HepG2 (cell line): ENCODE measurements at regions not wholly inside any gene's neighbourhood (a gene's known extent, or its start where the extent isn't known, plus 50 kb on each side); places are given as distances from the start of the nearest gene placed in this dataset.
"Not testable (repeated sequence)": the region's sequence is repeated elsewhere in the genome, so short reads cannot be mapped to it uniquely, and the experiment has no call there.

Experiments
- ATAC-seq: fragments of 200-7000 bp; cut with Tn5 transposase; 3 replicates; pipeline ENCODE4 v1.9.1; 2020; ENCODE audit warnings: mild to moderate bottlenecking, moderate library complexity
- BruUV-seq: library from RNA; stranded (reverse); fragments of 400-500 nt; replicated peaks from 2 replicates; lab custom pipeline; 2021; lab: Mats Ljungman, UMichigan
- CTCF ChIA-PET: fragments of 300-600 bp; formaldehyde crosslinking; extraction: SDS; loops from one replicate; lab custom pipeline; 2021; ENCODE audit warnings: low total read pairs, inconsistent platforms, low intra/inter-chr PET ratio; lab: Yijun Ruan, JAX
- POLR2A ChIA-PET: fragments of 350-600 bp; sonication (Branson Sonifier 250); formaldehyde crosslinking; loops from one replicate; lab custom pipeline; 2020; ENCODE audit warnings: antibody characterized with exemption, inconsistent platforms; lab: Yijun Ruan, JAX
- DNase-seq: peaks from one replicate; pipeline ENCODE4 v3.0.0-alpha.2; 2015; ENCODE audit warnings: low spot score
- FAIRE-seq: peaks from 3 replicates; lab custom pipeline; 2011; peaks lifted over from hg19 to GRCh38; lab: Jason Lieb, UNC
- H2AFZ ChIP-seq: one replicate; pipeline ENCODE4 v1.6.1; 2011; ENCODE audit warnings: low read length, inconsistent platforms
- H3K27ac ChIP-seq: fragments of 300-600 bp; 3 replicates; pipeline ENCODE4 v1.8.0; 2011; ENCODE audit warnings: mixed run types, mild to moderate bottlenecking, mixed read lengths, low read length, inconsistent platforms; ENCODE audit not compliant: insufficient read depth; ENCODE audit errors: extremely low read length
- H3K27me3 ChIP-seq, 2 experiments: fragments of 200-600 bp in 1 of 2; 2 replicates in 1 of 2; 3 replicates in 1 of 2; pipeline versions ENCODE4 v1.6.0 to v1.8.0; 2011; ENCODE audit warnings: low read length in 2 of 2, mild to moderate bottlenecking in 2 of 2, moderate library complexity in 2 of 2, inconsistent platforms in 1 of 2; ENCODE audit not compliant: insufficient read depth in 2 of 2, control insufficient read depth in 1 of 2
- H3K36me3 ChIP-seq, 2 experiments: fragments of 200-600 bp in 1 of 2; replicated peaks in 1 of 2; 2 replicates in 1 of 2; 3 replicates in 1 of 2; pipeline versions ENCODE4 v1.5.1 to v1.8.0; 2011; ENCODE audit warnings: low read length in 2 of 2, inconsistent platforms in 1 of 2; ENCODE audit not compliant: insufficient read depth in 2 of 2, control insufficient read depth in 1 of 2
- H3K4me1 ChIP-seq: 2 replicates; pipeline ENCODE4 v1.5.1; 2012; ENCODE audit warnings: low read length, inconsistent platforms; ENCODE audit not compliant: insufficient read depth
- H3K4me2 ChIP-seq: 2 replicates; pipeline ENCODE4 v1.6.0; 2011; ENCODE audit warnings: low read depth, low read length, inconsistent platforms
- H3K4me3 ChIP-seq, 3 experiments: fragments of 200-600 bp in 1 of 3; sonication (generic), shearing (Covaris generic) in 1 of 3; replicated peaks in 1 of 3; 2 replicates each; pipeline ENCODE4 v1.5.1; 2011 to 2016; ENCODE audit warnings: low read length in 3 of 3, inconsistent platforms in 2 of 3, low read depth in 2 of 3, mild to moderate bottlenecking in 2 of 3, control low read depth in 1 of 3, mixed read lengths in 1 of 3; ENCODE audit not compliant: insufficient read depth in 1 of 3
- H3K79me2 ChIP-seq: one replicate; pipeline ENCODE4 v1.6.1; 2011; ENCODE audit warnings: low read length, inconsistent platforms; ENCODE audit not compliant: insufficient read depth
- H3K9ac ChIP-seq: 2 replicates; pipeline ENCODE4 v1.6.0; 2011; ENCODE audit warnings: mild to moderate bottlenecking, low read depth, low read length, inconsistent platforms; ENCODE audit not compliant: insufficient read depth
- H3K9me3 ChIP-seq: 2 replicates; pipeline ENCODE4 v1.5.1; 2012; ENCODE audit warnings: mild to moderate bottlenecking, low read length
- H4K20me1 ChIP-seq: 2 replicates; pipeline ENCODE4 v1.6.0; 2011; ENCODE audit warnings: inconsistent platforms, mild to moderate bottlenecking, low read length, moderate library complexity; ENCODE audit not compliant: insufficient read depth
- KLF15 ChIP-seq: sonication (generic); formaldehyde crosslinking; IDR thresholded peaks from 2 replicates; pipeline ENCODE4 v1.8.1; 2023; ENCODE audit warnings: borderline replicate concordance, mild to moderate bottlenecking, inconsistent platforms, missing genetic modification reagents, mixed read lengths
- ZBTB21 ChIP-seq: sonication (generic); formaldehyde crosslinking; IDR thresholded peaks from 2 replicates; pipeline ENCODE4 v1.4.0; 2020; ENCODE audit warnings: missing genetic modification reagents
- ZNF605 ChIP-seq: sonication (generic); formaldehyde crosslinking; IDR thresholded peaks from 2 replicates; pipeline ENCODE4 v1.8.0; 2022; ENCODE audit warnings: mild to moderate bottlenecking, missing genetic modification reagents
- WGBS: methylation state at CpG from one replicate; pipeline ENCODE4 v1.1.6; 2017; ENCODE audit warnings: low lambda C conversion rate; 5-methylcytosine and 5-hydroxymethylcytosine counted together
- in situ Hi-C: cut with HindIII; loops from 2 replicates; pipeline ENCODE4 v1.10.0; 2017; ENCODE audit warnings: low pct_unique_long_range_greater_than_20kb; ENCODE audit not compliant: extremely low pct_ligation_motif_present
- intact Hi-C: fragments of 100-400 bp; cut with micrococcal nuclease; formaldehyde crosslinking; loops from one replicate; pipeline ENCODE4 v1.10.0; 2022; ENCODE audit not compliant: unreplicated experiment
- TF ChIP-seq, protein P1 (sequence below): sonication (generic); formaldehyde crosslinking; IDR thresholded peaks from 2 replicates; pipeline ENCODE4 v1.4.0; 2020; ENCODE audit warnings: low read depth, missing genetic modification reagents

DNA sequence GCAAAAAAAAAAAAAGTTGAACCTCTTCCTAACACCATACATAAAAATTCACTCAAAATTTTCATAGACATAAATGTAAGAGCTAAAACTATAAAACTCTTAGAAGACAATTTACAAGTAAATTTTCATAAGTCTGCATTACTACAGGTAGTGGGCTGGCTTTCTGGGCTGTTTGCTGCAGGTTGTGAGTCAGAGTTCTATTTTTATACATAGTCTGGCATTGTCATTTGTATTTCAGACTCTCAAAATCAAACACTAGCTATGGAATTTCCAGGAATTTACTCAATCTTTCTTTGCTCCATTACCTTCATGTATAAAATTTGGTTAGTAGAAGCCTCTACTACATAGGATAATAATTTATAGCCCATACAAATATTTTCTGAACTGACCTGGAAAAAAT, 227.2 kb downstream of the COX18 start (continued):
- TF ChIP-seq, protein P1, sequence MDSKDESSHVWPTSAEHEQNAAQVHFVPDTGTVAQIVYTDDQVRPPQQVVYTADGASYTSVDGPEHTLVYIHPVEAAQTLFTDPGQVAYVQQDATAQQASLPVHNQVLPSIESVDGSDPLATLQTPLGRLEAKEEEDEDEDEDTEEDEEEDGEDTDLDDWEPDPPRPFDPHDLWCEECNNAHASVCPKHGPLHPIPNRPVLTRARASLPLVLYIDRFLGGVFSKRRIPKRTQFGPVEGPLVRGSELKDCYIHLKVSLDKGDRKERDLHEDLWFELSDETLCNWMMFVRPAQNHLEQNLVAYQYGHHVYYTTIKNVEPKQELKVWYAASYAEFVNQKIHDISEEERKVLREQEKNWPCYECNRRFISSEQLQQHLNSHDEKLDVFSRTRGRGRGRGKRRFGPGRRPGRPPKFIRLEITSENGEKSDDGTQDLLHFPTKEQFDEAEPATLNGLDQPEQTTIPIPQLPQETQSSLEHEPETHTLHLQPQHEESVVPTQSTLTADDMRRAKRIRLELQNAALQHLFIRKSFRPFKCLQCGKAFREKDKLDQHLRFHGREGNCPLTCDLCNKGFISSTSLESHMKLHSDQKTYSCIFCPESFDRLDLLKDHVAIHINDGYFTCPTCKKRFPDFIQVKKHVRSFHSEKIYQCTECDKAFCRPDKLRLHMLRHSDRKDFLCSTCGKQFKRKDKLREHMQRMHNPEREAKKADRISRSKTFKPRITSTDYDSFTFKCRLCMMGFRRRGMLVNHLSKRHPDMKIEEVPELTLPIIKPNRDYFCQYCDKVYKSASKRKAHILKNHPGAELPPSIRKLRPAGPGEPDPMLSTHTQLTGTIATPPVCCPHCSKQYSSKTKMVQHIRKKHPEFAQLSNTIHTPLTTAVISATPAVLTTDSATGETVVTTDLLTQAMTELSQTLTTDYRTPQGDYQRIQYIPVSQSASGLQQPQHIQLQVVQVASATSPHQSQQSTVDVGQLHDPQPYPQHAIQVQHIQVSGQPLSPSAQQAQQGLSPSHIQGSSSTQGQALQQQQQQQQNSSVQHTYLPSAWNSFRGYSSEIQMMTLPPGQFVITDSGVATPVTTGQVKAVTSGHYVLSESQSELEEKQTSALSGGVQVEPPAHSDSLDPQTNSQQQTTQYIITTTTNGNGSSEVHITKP: no peak
- TF ChIP-seq KLF15 (CRISPR knock-in tag) (no peak), ZNF605 (CRISPR knock-in tag) (no peak), ZBTB21 (CRISPR knock-in tag) (no peak)

DNA sequence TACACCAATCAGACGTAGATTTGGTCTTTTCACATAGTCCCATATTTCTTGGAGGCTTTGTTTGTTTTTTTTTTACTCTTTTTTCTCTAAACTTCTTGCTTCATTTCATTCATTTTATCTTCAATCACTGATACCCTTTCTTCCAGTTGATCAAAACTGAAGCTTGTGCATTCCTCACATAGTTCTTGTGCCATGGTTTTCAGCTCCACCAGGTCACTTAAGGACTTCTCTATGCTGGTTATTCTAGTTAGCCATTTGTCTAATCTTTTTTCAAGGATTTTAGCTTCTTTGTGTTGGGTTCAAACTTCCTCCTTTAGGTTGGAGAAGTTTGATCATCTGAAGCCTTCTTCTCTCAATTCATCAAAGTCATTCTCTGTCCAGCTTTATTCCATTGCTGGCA, 229.3 kb downstream of the COX18 start:
- H3K4me1 ChIP-seq, BruUV-seq, H3K27me3 ChIP-seq, H2AFZ ChIP-seq, in situ Hi-C loops, H3K4me2 ChIP-seq, intact Hi-C loops, H3K9ac ChIP-seq, FAIRE-seq, DNase-seq, H4K20me1 ChIP-seq, ATAC-seq, H3K4me3 ChIP-seq, H3K27ac ChIP-seq, H3K36me3 ChIP-seq, H3K79me2 ChIP-seq, CTCF ChIA-PET, H3K9me3 ChIP-seq, POLR2A ChIA-PET: not testable (repeated sequence)
- WGBS: 0% methylated on average over 1 of the region's 1 CpG
